ENCODE measurements at regions not wholly inside any gene's neighbourhood (a gene's known extent, or its start where the extent isn't known, plus 50 kb on each side); places are given as distances from the start of the nearest gene placed in this dataset.

DNA sequence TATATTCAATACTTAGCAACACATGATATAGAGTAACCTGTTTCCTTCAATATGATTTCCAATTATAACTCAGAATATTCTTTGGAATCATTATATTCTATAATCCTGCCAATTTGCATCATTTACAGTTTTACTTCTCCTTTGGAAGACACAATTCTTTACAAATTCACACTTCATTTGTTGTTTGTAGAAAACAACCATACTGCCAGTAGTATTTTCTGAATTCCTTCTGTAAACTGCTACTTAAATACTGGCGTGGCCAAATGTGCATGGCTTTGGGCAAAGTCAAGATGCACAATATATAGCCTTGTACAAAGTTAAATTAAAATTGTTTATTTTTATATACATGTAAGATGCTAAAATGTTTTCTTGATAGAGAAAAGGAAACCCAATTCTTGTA, 687.1 kb upstream of the NEGR1 start:
- intact Hi-C loops (cut with micrococcal nuclease; ENCODE audit: unreplicated experiment) (no loop called here), in situ Hi-C loops (cut with MboI) (no loop called here)
- no peak overlapping the region for H3K9ac ChIP-seq (ENCODE audit: control insufficient read depth, insufficient read depth, low read length)
- POLR2A ChIA-PET = no interaction called here
- CTCF ChIA-PET = no interaction called here
- no peaks in the 10 kb centered on the region for H3K4me1 ChIP-seq (ENCODE audit: control insufficient read depth, insufficient read depth, low read length)
- RAD21 ChIA-PET (ENCODE audit: unreplicated experiment) = no interaction called here
- no peaks in the 10 kb centered on the region for H4K20me1 ChIP-seq (ENCODE audit: control insufficient read depth, insufficient read depth)
- no peak overlapping the region for H2AFZ ChIP-seq (ENCODE audit: control insufficient read depth, low read depth, low read length)
- no peaks in the 10 kb centered on the region for H3K27me3 ChIP-seq (replicated peaks in 1 of 2; ENCODE audit: control insufficient read depth in 2 of 2, insufficient read depth in 2 of 2, low read length in 1 of 2)
- no peaks in the 10 kb centered on the region for H3K36me3 ChIP-seq (ENCODE audit: control insufficient read depth in 2 of 2, insufficient read depth in 2 of 2, low read length in 1 of 2)
- no peak for ATAC-seq
- no peak overlapping the region for H3K4me3 ChIP-seq
- H3K27ac ChIP-seq (ENCODE audit: control insufficient read depth, insufficient read depth) = no peak overlapping the region
- no peaks in the 10 kb centered on the region for H3K9me3 ChIP-seq (replicated peaks; ENCODE audit: control insufficient read depth, insufficient read depth, low read length)
- BruUV-seq (replicated peaks) = no TSS peak
- WGBS (ENCODE audit: insufficient coverage, insufficient replicate concordance, low lambda C conversion rate, missing lambda C conversion rate) = 11% methylated on average over 1 of the region's 1 CpG
- DNase-seq (ENCODE audit: low read depth, low spot score) = no peak
- TF ChIP-seq DPF2 (IDR thresholded peaks at IDR 0.05) (no peak), CREM (IDR thresholded peaks at IDR 0.05; ENCODE audit: low read depth) (no peak), NFXL1 (IDR thresholded peaks at IDR 0.05; ENCODE audit: borderline replicate concordance) (no peak), SMAD5 (IDR thresholded peaks at IDR 0.05; ENCODE audit: low read depth) (no peak), ATF7 (IDR thresholded peaks at IDR 0.05; ENCODE audit: low read depth) (no peak), BCL11A (IDR thresholded peaks at IDR 0.05; ENCODE audit: low read depth, low read length) (no peak), TARDBP (IDR thresholded peaks at IDR 0.05; ENCODE audit: borderline replicate concordance) (no peak), ZNF384 (IDR thresholded peaks at IDR 0.05; ENCODE audit: borderline replicate concordance, low read depth, low read length) (no peak), SUPT20H (IDR thresholded peaks at IDR 0.05; ENCODE audit: borderline replicate concordance, control insufficient read depth, low read depth, low read length) (no peak), PML (IDR thresholded peaks at IDR 0.05; ENCODE audit: low read length) (no peak), BRCA1 (IDR thresholded peaks at IDR 0.05; ENCODE audit: low read depth, low read length) (no peak), MXI1 (IDR thresholded peaks at IDR 0.05; ENCODE audit: low read depth, low read length) (no peak), FOXK2 (IDR thresholded peaks at IDR 0.05) (no peak), ASH2L (IDR thresholded peaks at IDR 0.05; ENCODE audit: borderline replicate concordance, low read depth) (no peak), NFIC (IDR thresholded peaks at IDR 0.05; ENCODE audit: low read depth, low read length) (no peak)
- TF ChIP-seq, protein P1, sequence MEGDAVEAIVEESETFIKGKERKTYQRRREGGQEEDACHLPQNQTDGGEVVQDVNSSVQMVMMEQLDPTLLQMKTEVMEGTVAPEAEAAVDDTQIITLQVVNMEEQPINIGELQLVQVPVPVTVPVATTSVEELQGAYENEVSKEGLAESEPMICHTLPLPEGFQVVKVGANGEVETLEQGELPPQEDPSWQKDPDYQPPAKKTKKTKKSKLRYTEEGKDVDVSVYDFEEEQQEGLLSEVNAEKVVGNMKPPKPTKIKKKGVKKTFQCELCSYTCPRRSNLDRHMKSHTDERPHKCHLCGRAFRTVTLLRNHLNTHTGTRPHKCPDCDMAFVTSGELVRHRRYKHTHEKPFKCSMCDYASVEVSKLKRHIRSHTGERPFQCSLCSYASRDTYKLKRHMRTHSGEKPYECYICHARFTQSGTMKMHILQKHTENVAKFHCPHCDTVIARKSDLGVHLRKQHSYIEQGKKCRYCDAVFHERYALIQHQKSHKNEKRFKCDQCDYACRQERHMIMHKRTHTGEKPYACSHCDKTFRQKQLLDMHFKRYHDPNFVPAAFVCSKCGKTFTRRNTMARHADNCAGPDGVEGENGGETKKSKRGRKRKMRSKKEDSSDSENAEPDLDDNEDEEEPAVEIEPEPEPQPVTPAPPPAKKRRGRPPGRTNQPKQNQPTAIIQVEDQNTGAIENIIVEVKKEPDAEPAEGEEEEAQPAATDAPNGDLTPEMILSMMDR (IDR thresholded peaks at IDR 0.05 in 2 of 3, conservative IDR thresholded peaks at IDR 0.05 in 1 of 3; ENCODE audit: control insufficient read depth in 2 of 3, extremely low read depth in 1 of 3, insufficient read depth in 1 of 3, low read depth in 3 of 3, low read length in 3 of 3) = no peak
- TF ChIP-seq, protein P2, sequence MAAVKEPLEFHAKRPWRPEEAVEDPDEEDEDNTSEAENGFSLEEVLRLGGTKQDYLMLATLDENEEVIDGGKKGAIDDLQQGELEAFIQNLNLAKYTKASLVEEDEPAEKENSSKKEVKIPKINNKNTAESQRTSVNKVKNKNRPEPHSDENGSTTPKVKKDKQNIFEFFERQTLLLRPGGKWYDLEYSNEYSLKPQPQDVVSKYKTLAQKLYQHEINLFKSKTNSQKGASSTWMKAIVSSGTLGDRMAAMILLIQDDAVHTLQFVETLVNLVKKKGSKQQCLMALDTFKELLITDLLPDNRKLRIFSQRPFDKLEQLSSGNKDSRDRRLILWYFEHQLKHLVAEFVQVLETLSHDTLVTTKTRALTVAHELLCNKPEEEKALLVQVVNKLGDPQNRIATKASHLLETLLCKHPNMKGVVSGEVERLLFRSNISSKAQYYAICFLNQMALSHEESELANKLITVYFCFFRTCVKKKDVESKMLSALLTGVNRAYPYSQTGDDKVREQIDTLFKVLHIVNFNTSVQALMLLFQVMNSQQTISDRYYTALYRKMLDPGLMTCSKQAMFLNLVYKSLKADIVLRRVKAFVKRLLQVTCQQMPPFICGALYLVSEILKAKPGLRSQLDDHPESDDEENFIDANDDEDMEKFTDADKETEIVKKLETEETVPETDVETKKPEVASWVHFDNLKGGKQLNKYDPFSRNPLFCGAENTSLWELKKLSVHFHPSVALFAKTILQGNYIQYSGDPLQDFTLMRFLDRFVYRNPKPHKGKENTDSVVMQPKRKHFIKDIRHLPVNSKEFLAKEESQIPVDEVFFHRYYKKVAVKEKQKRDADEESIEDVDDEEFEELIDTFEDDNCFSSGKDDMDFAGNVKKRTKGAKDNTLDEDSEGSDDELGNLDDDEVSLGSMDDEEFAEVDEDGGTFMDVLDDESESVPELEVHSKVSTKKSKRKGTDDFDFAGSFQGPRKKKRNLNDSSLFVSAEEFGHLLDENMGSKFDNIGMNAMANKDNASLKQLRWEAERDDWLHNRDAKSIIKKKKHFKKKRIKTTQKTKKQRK (IDR thresholded peaks at IDR 0.05; ENCODE audit: low read depth, low read length) = no peak
- TF ChIP-seq, protein P3, sequence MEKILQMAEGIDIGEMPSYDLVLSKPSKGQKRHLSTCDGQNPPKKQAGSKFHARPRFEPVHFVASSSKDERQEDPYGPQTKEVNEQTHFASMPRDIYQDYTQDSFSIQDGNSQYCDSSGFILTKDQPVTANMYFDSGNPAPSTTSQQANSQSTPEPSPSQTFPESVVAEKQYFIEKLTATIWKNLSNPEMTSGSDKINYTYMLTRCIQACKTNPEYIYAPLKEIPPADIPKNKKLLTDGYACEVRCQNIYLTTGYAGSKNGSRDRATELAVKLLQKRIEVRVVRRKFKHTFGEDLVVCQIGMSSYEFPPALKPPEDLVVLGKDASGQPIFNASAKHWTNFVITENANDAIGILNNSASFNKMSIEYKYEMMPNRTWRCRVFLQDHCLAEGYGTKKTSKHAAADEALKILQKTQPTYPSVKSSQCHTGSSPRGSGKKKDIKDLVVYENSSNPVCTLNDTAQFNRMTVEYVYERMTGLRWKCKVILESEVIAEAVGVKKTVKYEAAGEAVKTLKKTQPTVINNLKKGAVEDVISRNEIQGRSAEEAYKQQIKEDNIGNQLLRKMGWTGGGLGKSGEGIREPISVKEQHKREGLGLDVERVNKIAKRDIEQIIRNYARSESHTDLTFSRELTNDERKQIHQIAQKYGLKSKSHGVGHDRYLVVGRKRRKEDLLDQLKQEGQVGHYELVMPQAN (conservative IDR thresholded peaks at IDR 0.05) = no peak
- no peak for FAIRE-seq
- SMC1A ChIA-PET (ENCODE audit: uncharacterized antibody, unreplicated experiment) = no interaction called here
- no peaks in the 10 kb centered on the region for H3K79me2 ChIP-seq (ENCODE audit: control insufficient read depth, insufficient read depth, low read length)
- H3K4me2 ChIP-seq (ENCODE audit: control insufficient read depth, insufficient read depth) = no peak overlapping the region
